ENCODE measurements at regions not wholly inside any gene's neighbourhood (a gene's known extent, or its start where the extent isn't known, plus 50 kb on each side); places are given as distances from the start of the nearest gene placed in this dataset.

DNA sequence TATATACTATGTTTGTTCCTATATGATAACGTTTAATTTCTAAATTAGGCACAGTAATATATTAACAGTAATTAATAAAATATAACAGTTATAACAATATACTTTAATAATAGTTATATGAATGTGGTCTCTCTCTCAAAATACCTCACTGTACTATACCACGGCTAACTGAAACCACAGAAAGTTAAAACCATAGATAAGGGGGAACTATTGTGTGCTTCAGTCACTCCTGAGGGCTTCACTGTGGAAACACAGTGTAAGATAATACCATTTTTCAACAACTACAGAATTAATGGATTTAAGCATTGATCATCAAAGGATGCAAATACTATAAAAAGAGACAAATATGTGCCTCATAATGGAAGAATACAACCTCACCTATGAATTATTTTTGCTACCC is 266.4 kb upstream of the RGS6 start:
- H3K9me3 ChIP-seq (ENCODE audit: control insufficient read depth, low read length): no peaks in the 10 kb centered on the region
- H3K27me3 ChIP-seq (replicated peaks; ENCODE audit: control insufficient read depth, insufficient read depth, low read length): no peaks in the 10 kb centered on the region
- peaks cover 40% of the 10 kb centered on the region for H3K4me1 ChIP-seq (ENCODE audit: control insufficient read depth, insufficient read depth, low read length)
- H3K4me3 ChIP-seq (ENCODE audit: low read length): no peak overlapping the region
- peak overlapping the region; percentile 3 for H3K9ac ChIP-seq (ENCODE audit: low read length)
- DNase-seq (ENCODE audit: low read depth): no peak
- H3K36me3 ChIP-seq (ENCODE audit: control insufficient read depth, insufficient read depth, low read length, severe bottlenecking): peaks cover 9% of the 10 kb centered on the region

DNA sequence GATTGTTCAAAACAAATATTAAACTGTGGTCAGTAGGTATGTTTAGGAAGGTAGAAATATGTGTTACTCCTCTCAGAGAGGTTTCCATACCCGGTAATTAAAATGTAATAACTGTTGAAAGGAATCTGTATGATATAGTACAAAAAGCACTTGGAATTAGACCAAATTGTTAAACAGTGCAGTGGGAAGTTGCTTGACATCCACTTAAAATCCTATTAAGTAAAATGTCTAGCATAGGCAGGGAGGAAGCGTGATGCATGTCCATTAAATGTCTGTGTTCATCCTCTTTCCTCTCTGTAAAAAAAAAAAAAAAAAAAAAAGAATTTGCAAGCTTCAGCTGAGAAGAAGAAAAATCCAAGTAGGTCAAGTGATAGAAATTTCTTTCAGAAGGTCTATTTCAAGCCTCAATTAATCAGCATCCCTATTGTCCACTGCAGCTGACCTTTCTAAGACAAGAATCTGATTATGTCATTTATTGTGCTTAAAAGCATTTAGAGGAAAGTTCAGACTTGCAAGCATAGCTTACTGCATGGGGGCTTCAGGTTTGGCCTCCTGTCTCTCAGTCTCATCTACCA is 265.6 kb upstream of the RGS6 start:
- Histone ChIP-seq H3K27me3 (replicated peaks; ENCODE audit: control insufficient read depth, insufficient read depth, low read length) (no peaks in the 10 kb centered on the region), H3K4me3 (ENCODE audit: low read length) (no peak overlapping the region), H3K9ac (ENCODE audit: low read length) (peak overlapping the region; percentile 3), H3K36me3 (ENCODE audit: control insufficient read depth, insufficient read depth, low read length, severe bottlenecking) (peaks cover 7% of the 10 kb centered on the region), H3K4me1 (ENCODE audit: control insufficient read depth, insufficient read depth, low read length) (peaks cover 40% of the 10 kb centered on the region), H3K9me3 (ENCODE audit: control insufficient read depth, low read length) (no peaks in the 10 kb centered on the region)
- DNase-seq (ENCODE audit: low read depth): no peak

DNA sequence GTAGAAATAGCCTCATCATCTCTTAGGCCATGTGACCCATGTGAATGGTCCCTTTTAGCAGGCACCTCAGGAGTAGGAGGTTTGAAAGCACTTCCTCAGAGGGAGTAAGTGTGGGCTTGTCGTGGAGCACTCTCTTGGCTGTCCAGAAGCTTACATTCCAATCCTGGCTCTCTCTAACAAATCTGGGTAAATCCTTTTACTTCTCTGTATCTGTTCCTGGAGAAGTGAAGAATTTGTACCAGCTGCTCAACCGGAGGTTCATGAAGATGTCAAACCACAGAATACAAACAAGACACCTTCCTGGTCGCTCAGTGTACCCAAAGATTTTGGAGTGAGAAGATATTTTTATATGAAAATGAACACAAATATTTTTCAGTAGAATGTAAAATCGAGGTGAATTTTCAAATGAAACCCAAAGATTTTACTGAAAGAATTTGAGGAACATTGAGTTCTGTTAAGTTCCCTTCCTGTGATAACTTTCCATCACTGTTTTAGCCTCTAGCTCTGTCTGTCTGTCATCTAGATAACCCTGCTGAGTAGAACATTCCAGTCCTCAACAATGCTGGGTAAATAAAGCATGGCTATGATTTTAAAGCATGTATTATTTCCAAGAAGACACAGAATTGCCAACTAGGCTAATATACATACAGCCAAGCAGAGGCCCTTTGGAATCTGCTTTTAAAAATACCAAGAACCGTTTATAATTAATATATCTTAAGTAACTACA is 263.9 kb upstream of the RGS6 start:
- H3K9ac ChIP-seq (ENCODE audit: low read length): no peak overlapping the region
- DNase-seq (ENCODE audit: low read depth): peak; percentile 54
- no peak overlapping the region for H3K4me3 ChIP-seq (ENCODE audit: low read length)
- H3K27me3 ChIP-seq (replicated peaks; ENCODE audit: control insufficient read depth, insufficient read depth, low read length): no peaks in the 10 kb centered on the region
- no peaks in the 10 kb centered on the region for H3K9me3 ChIP-seq (ENCODE audit: control insufficient read depth, low read length)
- peaks cover 11% of the 10 kb centered on the region for H3K36me3 ChIP-seq (ENCODE audit: control insufficient read depth, insufficient read depth, low read length, severe bottlenecking)
- H3K4me1 ChIP-seq (ENCODE audit: control insufficient read depth, insufficient read depth, low read length): peaks cover 40% of the 10 kb centered on the region

DNA sequence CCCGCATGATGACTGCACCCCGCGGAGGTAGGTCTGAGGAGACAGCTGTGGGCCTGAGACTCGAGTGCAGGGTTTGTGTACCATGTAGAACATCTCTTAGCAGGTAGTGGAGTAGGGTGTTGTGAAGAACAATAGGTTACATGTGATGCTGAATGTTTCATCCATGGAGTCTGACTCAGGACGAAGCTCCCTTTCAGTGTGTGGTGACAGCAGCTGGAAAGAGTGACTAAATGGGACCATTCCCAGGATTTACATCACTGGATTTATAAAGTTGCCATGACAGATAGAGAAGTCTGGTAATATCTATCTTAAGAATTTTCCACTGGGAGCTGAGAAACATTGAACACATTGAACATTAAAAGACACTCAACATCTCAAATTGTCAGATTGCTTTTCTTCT is 259.6 kb upstream of the RGS6 start:
- H3K36me3 ChIP-seq (ENCODE audit: control insufficient read depth, insufficient read depth, low read length, severe bottlenecking): peaks cover 14% of the 10 kb centered on the region
- no peaks in the 10 kb centered on the region for H3K27me3 ChIP-seq (replicated peaks; ENCODE audit: control insufficient read depth, insufficient read depth, low read length)
- H3K9me3 ChIP-seq (ENCODE audit: control insufficient read depth, low read length): no peaks in the 10 kb centered on the region
- no peak overlapping the region for H3K4me3 ChIP-seq (ENCODE audit: low read length)
- H3K4me1 ChIP-seq (ENCODE audit: control insufficient read depth, insufficient read depth, low read length): peaks cover 7% of the 10 kb centered on the region
- H3K9ac ChIP-seq (ENCODE audit: low read length): no peak overlapping the region
- DNase-seq (ENCODE audit: low read depth): no peak

DNA sequence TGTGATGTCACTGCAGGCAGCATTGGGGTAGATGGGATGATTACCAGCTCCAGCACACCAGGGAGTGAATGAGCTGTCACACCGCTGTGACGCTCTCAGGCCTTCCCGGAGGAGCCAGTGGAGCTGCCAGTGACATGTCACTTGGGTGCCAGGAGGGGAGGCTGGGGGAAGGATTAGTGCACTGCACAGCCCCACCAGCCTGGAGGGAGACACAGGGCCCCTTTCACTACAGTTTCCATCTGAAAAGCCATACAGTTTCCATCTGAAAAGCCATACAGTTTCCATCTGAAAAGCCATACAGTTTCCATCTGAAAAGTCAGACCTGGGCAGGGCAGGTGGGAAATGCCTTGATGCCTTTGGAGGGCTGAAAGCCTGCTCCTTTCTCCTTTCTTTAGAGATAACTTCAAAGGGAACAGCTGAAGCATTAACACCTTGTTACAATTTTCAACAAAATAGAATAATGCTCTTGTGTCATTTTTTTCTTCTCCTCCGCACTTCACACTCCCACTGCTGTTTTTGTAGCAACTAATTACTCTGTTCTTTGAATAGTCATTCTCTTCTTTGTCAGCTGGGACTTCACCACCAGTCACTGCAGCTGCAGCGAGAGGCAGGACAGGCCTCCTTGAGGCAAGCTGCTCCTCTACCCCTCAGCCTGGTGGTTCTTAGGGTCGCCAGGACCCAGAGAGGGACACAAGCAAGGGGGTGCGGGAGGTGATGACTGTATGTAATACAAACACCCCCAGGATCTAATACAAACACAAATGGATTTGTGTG is 256.9 kb upstream of the RGS6 start:
- H3K9me3 ChIP-seq (ENCODE audit: control insufficient read depth, low read length): no peaks in the 10 kb centered on the region

DNA sequence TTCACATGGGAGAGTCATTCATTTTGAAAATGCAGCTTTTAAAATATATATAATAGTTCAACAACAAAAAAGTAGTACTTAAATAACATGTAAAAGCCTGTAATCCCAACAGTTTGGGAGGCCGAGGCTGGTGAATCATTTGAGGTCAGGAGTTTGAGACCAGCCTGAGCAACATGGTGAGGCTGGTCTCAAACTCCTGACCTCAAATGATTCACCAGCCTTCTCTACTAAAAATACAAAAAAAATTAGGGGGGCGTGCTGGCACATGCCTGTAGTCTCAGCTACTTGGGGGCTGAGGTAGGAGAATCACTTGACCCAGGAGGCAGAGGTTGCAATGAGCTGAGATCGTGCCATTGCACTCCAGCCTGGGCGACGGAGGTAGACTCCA is 256.3 kb upstream of the RGS6 start:
- H3K27me3 ChIP-seq (replicated peaks; ENCODE audit: control insufficient read depth, insufficient read depth, low read length): no peaks in the 10 kb centered on the region
- no peak for DNase-seq (ENCODE audit: low read depth)
- no peak overlapping the region for H3K9ac ChIP-seq (ENCODE audit: low read length)
- peaks cover 14% of the 10 kb centered on the region for H3K36me3 ChIP-seq (ENCODE audit: control insufficient read depth, insufficient read depth, low read length, severe bottlenecking)
- H3K4me3 ChIP-seq (ENCODE audit: low read length): no peak overlapping the region
- H3K4me1 ChIP-seq (ENCODE audit: control insufficient read depth, insufficient read depth, low read length): no peaks in the 10 kb centered on the region
- no peaks in the 10 kb centered on the region for H3K9me3 ChIP-seq (ENCODE audit: control insufficient read depth, low read length)

More for the DNA sequence above, 256.9 kb upstream of the RGS6 start:
- Histone ChIP-seq H3K27me3 (replicated peaks; ENCODE audit: control insufficient read depth, insufficient read depth, low read length) (no peaks in the 10 kb centered on the region), H3K4me1 (ENCODE audit: control insufficient read depth, insufficient read depth, low read length) (no peaks in the 10 kb centered on the region), H3K36me3 (ENCODE audit: control insufficient read depth, insufficient read depth, low read length, severe bottlenecking) (peaks cover 14% of the 10 kb centered on the region), H3K9ac (ENCODE audit: low read length) (no peak overlapping the region), H3K4me3 (ENCODE audit: low read length) (no peak overlapping the region)
- no peak for DNase-seq (ENCODE audit: low read depth)

DNA sequence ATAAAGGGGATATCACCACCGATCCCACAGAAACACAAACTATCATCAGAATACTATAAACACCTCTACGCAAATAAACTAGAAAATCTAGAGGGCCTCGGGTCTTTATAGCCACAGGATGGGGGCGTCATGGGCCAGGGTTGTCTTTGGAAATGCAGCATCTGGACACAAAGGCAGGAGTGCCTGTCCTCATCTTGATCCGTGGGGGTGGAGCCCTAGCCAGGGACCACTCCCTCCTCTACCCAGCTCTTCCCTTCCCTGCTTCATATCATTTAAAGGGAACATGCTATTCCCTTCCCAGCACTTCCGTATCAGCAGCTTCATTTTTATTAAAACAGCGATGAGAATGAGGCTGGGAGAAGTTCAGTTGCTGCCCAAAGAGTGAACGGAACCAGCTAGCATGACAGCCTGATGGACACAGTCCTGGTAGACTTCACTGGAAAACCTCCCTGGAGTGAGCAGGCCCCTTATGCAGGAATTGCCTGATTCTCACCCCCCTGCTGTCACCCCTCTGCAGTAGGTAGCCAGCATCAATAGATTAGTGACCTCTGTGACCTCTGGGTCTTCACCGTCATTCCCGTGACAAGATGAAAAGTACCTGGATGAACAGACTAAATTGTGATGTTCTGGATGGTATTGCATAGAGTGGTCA is 251.4 kb upstream of the RGS6 start:
- Histone ChIP-seq H3K9me3 (ENCODE audit: control insufficient read depth, low read length) (no peaks in the 10 kb centered on the region), H3K9ac (ENCODE audit: low read length) (no peak overlapping the region), H3K4me1 (ENCODE audit: control insufficient read depth, insufficient read depth, low read length) (no peaks in the 10 kb centered on the region), H3K27me3 (replicated peaks; ENCODE audit: control insufficient read depth, insufficient read depth, low read length) (no peaks in the 10 kb centered on the region), H3K36me3 (ENCODE audit: control insufficient read depth, insufficient read depth, low read length, severe bottlenecking) (no peaks in the 10 kb centered on the region), H3K4me3 (ENCODE audit: low read length) (no peak overlapping the region)
- DNase-seq (ENCODE audit: low read depth): no peak

DNA sequence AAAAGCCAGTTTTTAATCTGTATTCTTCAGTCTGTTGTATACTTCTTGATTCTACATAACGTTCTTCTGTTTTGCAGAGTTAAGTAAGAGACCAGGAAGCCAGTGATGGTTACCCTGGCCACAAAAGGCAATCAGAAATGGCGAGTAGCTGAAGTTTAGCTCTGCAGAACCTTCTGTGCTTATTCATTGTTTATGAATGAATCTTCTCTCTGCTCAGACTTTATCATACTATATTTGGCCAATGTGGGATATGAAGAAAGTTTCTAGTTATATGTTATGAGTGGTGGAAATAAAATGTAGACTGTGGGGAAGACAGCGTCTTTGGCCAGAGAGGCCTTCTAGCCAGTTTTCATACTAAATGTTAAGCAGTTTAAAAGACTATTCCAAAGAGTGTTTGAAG is 249.9 kb upstream of the RGS6 start:
- Histone ChIP-seq H3K27me3 (replicated peaks; ENCODE audit: control insufficient read depth, insufficient read depth, low read length) (no peaks in the 10 kb centered on the region), H3K9me3 (ENCODE audit: control insufficient read depth, low read length) (no peaks in the 10 kb centered on the region), H3K9ac (ENCODE audit: low read length) (no peak overlapping the region), H3K4me3 (ENCODE audit: low read length) (no peak overlapping the region), H3K36me3 (ENCODE audit: control insufficient read depth, insufficient read depth, low read length, severe bottlenecking) (no peaks in the 10 kb centered on the region), H3K4me1 (ENCODE audit: control insufficient read depth, insufficient read depth, low read length) (peaks cover 13% of the 10 kb centered on the region)
- DNase-seq (ENCODE audit: low read depth): peak; percentile 38

DNA sequence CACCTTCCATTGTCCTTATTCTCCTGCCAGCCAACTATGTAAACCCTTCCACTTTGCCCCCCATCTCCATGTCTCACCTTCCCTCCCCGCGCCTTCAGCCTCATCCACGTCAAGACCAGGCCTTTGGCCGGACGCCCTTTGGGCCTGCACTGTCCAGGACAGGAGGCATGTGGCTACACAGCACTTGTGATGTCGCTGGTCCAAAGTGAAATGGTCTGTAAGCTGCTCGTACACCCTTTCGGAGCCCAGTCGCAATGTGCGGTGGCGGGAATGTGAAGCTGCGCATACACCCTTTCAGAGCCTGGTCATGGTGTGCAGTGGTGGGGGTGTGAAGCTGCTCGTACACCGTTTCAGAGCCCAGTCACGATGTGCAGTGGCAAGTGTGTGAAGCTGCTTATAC is 247.9 kb upstream of the RGS6 start:
- no peak for DNase-seq (ENCODE audit: low read depth)
- peaks cover 29% of the 10 kb centered on the region for H3K4me1 ChIP-seq (ENCODE audit: control insufficient read depth, insufficient read depth, low read length)
- H3K9me3 ChIP-seq (ENCODE audit: control insufficient read depth, low read length): no peaks in the 10 kb centered on the region
- no peak overlapping the region for H3K4me3 ChIP-seq (ENCODE audit: low read length)
- no peaks in the 10 kb centered on the region for H3K36me3 ChIP-seq (ENCODE audit: control insufficient read depth, insufficient read depth, low read length, severe bottlenecking)
- H3K27me3 ChIP-seq (replicated peaks; ENCODE audit: control insufficient read depth, insufficient read depth, low read length): no peaks in the 10 kb centered on the region
- H3K9ac ChIP-seq (ENCODE audit: low read length): no peak overlapping the region

DNA sequence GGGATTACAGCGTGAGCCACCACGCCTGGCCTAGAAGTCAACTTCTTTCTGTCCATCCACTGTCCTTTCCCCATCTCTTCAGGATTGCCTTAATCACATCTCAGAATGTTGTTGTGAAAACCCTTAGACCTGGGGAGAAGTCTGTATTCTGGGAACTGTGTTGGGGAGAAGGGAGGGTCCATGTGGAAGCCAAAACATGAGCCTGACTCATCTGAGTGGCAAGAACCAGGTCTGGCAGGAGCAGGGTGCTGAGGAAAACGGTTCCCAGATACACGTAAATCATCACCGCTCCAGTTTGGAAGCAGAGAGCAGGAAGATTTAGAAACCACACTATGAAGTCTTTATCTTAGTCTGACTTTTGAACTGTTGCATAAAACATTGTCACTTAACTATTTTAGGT is 245.6 kb upstream of the RGS6 start:
- Histone ChIP-seq H3K4me1 (ENCODE audit: control insufficient read depth, insufficient read depth, low read length) (peaks cover 29% of the 10 kb centered on the region), H3K27me3 (replicated peaks; ENCODE audit: control insufficient read depth, insufficient read depth, low read length) (no peaks in the 10 kb centered on the region), H3K36me3 (ENCODE audit: control insufficient read depth, insufficient read depth, low read length, severe bottlenecking) (no peaks in the 10 kb centered on the region), H3K4me3 (ENCODE audit: low read length) (no peak overlapping the region), H3K9me3 (ENCODE audit: control insufficient read depth, low read length) (no peaks in the 10 kb centered on the region), H3K9ac (ENCODE audit: low read length) (no peak overlapping the region)
- DNase-seq (ENCODE audit: low read depth): peak; percentile 15

DNA sequence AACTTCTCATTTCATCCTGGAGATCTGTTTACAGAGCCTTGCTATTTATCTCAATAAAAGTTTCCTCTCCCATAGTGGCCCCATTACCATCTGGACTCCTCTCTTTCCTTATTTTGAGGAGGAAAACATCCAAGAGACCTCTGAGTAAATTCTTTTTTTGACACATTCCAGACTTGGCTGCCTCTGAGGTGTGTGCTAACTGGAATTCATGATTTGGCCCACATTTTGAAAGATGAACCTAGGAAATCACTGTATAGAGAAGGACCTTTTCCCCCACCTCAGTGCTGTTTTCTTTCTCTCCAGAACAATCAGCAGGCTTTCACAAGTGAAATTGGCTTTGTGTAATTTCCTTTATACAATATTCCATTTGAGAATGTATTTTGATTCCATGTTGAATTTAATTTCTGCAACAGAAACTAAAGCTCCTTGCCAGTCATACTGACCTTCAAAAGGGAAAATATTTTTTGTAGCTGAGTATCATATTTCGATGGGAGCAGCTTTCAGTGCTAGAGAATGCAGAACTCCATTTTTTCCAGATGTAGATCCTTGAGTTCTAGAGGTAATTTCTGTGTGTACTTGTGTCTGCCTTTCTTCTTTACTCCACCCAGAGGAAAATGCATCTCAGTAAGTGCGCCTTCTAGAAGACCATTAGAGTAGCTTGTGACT is 244.9 kb upstream of the RGS6 start:
- Histone ChIP-seq H3K36me3 (ENCODE audit: control insufficient read depth, insufficient read depth, low read length, severe bottlenecking) (no peaks in the 10 kb centered on the region), H3K4me1 (ENCODE audit: control insufficient read depth, insufficient read depth, low read length) (peaks cover 29% of the 10 kb centered on the region), H3K9me3 (ENCODE audit: control insufficient read depth, low read length) (no peaks in the 10 kb centered on the region), H3K27me3 (replicated peaks; ENCODE audit: control insufficient read depth, insufficient read depth, low read length) (no peaks in the 10 kb centered on the region), H3K4me3 (ENCODE audit: low read length) (peak overlapping the region; percentile 31), H3K9ac (ENCODE audit: low read length) (peak overlapping the region; percentile 55)
- peak; percentile 76 for DNase-seq (ENCODE audit: low read depth)
